ELR (cell line): ENCODE measurements at regions not wholly inside any gene's neighbourhood (a gene's known extent, or its start where the extent isn't known, plus 50 kb on each side); places are given as distances from the start of the nearest gene placed in this dataset.
A peak's percentile ranks its signal among the peaks of the same experiment; 100 is the strongest.

Experiments used
- DNase-seq: peaks from one replicate; pipeline ENCODE4 v3.0.0-alpha.2; 2015; ENCODE audit warnings: low read depth

DNA sequence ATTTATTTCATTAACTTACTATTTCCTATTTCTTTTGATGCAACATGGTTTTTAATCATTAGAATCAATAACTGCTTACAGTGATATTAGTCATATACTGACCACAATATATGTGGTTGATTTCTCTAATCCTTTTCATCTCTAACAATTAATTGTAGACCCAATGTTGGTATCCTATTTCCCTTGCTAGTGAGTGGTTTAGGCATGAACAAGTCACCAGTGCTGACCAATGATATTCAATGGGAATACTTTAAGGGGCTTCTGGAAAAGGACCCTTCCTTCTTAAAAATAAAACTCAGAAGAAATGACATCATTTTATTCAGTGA, 672.4 kb upstream of the GRAMD2B start:
- peak; percentile 3 for DNase-seq

DNA sequence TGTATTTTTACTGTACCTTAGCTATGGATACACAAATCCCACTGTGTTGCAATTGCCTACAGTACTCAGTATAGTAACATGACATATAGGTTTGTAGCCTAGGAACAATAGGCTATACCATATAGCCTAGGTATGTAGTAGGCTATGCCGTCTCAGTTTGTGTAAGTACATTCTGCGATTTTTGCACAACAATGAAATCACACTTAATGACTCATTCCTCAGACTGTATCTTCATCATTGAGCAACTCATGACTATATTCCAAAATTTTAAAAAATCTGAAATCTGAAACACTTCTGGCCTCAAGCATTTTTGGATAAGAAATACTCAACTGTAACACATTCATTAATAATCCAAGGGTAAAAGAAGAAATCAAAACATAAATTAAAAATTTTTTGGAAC, 666.8 kb upstream of the GRAMD2B start:
- DNase-seq: no peak

DNA sequence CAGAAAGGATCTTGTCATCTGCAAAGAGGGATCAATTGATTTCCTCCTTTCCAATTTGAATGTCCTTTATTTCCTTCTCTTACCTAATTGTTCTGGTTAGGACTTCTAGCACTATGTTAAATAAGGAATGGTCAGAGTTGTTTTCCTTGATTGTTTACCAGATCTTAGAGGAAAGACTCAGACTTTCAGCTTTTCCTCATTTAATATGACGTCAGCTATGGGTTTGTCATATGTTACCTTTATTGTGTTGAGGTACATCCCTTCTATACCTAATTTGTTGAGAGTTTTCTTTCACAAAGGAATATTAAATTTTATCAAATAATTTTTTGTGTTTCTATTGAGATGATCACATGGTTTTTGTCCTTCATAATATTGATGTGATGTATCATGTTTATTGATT, 656.5 kb upstream of the GRAMD2B start:
- DNase-seq: no peak

DNA sequence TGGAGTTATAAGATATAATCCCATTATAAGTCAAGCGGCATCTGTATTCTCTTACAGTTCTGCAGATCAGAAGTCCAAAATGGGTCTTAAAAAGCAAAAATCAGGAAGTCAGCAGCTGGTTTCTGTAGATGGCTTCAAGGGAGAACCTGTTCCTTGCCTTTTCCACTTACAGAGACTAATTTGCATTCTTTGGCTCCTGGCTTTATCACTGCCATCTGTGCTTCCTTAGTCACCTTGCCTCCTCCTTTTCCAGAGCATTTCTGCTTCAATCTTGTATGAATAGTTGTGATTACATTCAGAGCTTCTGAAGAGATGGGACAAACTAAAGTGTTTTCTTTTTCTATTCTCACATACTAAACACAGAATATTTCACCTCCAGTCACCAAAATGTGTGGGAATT, 647.3 kb upstream of the GRAMD2B start:
- DNase-seq: no peak

DNA sequence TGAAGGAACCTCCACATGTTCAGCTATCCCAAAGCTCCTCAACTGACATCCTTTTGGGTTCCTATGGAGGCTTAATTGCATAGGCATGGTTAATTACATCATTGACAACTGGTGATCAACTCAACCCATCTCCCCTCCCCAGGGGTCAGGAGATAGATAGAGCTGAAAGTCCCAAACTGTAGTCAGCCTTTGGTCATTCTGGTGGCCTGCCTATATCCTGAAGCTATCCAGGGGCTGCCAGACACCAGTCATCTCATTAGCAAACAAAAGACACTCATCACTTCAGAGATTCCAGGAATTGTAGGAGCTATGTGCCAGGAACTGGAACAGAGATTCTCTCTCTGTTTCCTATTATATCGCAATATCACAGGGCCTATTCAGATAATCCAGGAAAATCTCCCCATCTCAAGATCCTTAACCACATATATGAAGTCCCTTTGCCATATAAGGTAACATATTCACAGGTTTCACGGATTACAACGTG, 646.5 kb upstream of the GRAMD2B start:
- no peak for DNase-seq

DNA sequence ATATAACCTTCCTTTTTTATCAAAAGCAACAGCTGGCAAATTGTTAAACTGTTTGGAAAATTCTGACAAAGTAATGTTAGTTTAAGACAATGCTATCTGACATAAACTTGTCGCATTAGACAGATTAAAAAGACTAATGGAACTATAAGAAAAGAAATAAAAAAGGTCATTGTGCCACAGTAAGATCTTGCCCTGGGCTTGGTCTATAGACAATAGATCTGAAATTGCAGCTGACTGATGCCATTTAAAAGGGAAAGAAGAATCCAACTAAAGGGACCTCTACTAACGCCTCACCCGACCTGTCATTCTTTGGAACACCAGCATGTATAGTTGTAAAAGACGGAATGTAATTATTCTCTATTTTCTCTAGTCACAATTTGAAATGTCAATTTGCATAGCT, 644.4 kb upstream of the GRAMD2B start:
- no peak for DNase-seq

DNA sequence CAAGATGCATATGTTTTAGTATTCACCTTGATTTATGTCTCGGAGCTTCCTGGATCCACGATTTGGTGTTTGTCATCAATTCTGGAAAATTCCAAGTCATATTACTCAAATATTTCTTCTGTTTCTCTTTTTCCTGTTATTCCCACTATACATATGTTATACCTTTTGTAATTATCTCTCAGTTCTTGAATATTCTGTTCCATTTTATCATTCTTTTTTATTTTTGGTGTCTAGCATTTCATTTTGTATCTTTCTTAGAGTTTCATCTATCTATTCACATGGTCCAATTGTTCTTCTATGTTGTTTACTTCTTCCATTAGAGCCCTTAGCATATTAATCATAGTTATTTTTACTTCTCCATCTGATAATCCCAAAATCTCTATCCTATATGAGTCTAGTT, 637.8 kb upstream of the GRAMD2B start:
- DNase-seq: no peak

DNA sequence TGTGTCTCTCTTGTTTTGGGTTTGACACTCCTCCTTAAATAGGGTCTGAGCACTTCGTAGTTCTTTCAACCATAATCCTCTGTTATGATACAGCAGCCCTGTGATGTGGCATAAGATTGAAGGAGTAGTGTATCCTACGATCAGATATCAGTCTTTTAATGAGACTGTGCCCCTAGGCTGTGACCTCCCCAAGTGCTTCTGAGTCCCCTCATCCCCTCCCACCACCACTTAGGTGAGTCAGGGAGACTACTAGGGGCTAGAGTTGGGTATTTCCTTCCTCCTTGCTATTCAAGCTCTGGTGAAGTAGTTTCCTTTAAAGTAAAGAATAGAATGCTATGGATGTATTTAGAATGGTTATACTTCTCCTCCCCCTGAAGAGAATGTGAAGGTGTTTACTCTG, 637.2 kb upstream of the GRAMD2B start:
- DNase-seq: no peak

DNA sequence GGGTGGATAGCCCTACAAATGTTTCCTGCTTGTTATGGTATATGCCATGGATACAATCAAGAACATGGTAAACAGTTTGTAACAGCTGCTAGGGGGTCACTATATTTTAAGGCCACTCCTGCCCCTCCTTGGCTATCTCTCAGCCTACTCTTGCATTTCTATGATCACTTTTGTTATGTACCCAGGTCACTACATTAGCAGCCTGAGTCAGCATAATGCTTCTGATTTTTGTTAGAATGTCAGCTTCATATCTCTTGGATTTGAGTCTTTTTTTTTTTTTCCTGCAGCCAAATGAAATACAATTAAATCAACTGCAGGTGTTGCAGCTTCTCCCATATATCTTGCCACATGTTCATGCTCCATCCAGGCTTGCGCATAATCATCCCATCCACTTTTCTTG, 629.7 kb upstream of the GRAMD2B start:
- no peak for DNase-seq

DNA sequence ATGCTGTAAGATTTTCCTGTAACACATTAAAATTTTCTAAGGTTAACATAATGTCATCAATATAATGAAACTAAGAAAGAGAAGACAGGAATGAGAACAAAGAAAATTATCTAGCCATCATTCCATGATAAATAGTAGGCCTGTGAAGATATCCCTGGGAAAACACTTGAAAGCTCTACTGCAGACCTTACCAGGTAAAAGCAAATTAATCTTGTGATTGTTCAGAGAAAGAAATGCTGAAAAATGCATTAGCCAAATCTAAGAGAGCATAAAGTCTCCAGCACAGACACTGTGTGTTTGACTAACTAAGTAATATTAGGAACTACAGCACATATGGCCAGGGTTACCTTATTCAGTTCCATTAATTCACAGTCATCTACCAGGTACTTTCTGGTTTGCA, 628.3 kb upstream of the GRAMD2B start:
- DNase-seq: no peak

DNA sequence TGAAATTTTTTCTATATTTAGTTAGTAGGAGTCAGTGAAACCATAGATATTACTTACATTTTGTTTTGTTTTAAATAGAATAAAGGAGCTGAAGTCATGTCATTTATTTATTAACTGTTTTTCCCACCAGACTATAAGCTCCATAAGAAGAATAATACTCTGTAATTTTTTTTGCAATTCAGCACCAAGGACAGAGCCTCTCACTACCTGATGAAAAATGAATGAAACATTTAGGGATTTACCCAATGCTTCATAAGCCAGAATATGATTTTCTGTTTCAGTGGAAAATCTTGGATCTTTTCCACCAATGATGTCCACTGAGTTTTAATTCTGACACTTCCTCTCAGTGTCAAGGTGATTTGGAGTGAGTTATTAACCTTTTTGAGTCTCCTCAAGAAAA, 624.9 kb upstream of the GRAMD2B start:
- DNase-seq: peak; percentile 19

DNA sequence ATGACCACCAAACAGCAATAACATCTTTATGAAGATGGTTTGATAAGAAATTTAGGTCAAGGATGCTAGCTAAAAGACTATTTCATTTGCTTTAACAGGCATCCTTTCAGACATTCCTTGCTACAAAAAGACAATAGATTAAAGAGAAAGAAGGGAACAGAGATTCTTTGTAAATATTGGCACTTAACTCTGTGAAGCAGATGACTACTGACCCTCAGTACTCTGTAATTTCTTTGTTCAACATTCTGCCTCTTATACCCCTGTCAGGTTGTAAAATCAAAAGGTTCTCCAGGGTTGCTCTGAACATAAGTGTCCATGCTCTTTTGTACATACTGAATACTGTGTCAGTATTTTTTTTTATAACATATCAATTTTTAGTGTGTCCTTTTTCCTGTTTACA, 610.6 kb upstream of the GRAMD2B start:
- no peak for DNase-seq

DNA sequence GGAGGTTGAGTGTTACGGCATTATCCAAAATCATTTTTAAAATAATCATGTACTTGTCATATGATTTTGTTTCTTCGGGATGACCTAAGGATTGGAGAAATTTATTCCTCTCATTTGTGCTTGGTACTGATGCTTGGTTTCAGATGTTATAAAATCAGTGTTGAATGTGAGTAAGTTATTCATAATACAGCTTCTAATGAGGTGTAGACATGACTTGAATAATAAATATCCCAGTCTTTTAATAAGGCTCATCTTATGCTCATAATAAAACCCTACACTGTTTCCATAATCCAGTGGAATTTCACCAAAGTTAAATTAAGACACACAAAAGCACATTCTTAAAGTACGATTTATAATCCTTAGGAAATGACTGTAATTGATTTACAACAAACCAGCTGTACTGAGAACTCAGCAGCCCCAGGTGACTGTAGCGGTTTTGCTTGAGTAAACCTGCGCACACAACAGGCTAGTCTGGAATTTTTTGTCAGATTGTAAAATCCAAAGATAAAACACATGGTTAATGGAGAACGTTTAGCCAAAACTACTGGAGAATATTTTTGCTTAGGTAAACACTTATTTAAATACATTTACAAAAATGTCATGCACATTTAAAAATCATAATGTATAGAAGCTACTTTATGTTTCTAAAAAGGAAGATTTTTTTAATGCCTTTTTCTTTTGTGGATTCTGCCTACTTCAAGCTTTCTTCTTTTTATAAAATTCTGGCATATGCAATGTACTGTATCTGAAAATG, 609.8 kb upstream of the GRAMD2B start:
- DNase-seq: no peak

DNA sequence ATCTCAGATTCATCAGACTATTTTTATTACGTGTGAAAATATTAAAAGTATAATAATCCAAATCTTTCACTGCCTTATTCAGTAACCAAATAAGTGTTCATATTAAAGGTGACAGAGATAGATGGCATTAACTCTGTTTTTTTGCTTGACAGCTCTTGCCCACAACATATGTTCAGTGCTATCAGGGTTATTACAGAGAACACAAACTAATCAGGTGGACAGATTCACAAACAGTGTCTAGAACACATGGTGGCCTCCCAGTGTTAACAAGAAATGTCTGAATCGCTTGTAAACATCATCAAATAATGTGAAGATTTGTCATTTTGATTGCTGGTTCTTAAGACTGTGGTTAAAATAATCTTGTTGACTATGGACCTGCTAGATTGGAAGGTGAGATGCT, 609.1 kb upstream of the GRAMD2B start:
- no peak for DNase-seq

DNA sequence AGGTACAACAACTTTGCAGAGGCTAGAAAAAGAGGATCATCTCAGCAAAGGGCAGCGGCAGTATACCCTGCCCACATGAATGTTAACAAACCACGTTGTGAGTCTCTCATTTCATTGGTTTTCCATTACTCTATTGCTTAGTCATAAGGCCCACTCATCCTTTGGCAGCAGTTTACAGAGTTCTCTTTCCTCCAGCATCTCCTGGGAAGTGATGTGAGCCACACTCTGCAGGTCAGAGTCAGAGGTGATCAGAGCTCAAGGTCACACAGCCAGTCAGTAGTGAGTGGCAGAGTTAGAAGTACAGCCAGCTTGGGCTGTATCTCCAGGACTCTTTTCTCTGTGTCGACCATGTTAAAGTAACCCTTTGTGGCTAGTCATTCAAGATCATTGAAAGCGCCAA, 599.6 kb upstream of the GRAMD2B start:
- DNase-seq: peak; percentile 1

DNA sequence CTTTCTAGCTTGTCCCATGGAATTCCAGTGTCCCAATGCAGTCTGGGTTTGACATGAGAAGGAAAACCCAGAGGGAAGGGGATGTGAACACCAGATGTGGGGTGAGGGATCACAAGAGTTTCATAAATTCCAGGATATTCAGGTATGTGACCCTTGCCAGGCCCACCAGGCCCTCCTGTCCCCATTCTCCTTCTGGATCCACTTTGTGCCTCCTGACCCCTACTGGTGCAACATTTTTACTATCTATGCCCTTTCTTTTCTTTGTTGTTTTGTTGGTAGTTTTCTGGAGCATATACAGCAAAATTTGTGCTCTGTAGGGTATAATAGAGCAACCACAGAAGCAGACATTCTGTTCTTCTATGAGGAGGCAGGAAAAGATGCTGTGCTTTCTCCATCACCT, 597.0 kb upstream of the GRAMD2B start:
- no peak for DNase-seq

DNA sequence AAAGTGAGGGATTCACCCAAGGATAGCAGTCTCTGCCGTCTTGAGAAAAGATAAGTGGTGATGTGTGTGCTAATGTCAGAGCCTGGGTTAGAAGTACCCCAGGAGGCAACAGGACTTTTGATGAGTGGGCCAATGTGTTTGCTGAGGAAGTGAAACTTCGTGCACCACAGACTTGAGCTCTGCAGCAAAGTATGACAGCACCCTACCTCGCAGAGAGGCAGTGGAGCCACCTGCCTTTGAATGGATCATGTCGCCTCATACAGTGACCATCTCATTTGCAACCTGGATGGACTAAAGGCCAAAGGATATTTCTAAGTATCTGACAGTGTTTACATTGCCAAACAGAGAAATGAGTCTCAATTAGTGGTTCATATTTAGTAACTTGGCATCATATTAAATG, 593.9 kb upstream of the GRAMD2B start:
- DNase-seq: no peak

DNA sequence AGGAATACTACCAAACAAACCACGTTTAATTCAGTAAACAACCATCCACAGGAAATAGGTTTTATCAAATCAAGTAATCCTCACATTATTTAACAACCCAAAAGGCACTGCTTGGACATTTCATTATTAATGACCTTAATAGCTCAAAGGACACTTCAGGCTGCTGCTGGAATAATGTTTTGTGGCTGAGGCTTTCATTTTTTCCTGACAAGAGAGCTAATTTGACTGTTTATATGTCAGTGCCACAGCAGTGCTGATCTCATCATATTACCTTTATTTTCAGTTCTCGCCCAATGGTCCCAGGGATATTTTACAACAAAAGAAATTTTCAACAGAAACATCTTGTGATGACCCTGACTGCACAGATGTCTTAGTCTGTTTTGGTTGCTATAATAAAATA, 589.8 kb upstream of the GRAMD2B start:
- DNase-seq: no peak

DNA sequence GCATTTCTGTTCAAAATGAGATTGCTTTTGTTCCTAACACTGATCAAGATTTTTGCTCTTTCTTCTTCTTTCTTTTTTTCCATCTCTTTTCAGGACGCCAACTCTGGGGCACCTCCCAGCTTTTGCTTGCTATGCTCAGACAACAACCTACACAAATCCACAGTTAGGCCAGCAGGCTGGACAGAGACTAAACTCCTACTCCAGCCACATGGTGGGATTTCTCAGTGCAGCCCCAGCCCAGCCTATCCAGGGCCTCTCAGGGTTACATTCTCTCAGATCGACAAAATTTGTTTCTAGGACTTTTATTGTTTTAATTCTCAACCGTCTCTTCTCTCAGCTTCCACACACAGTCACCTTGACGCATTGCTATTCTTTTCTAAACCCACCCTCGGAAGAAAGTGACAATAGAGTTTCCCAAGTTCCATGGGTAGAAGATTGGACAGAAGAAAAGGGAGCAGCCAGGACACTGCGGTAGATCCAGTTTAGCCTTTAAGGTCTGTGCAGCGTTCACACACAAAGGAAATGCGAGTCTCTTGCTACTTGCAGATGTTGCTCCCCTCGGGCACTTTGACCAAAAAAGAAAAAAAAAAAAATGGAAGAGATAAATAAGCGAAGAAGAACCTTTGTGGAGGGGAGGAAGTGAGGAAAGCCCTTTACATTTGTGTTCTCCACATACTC, 588.6 kb upstream of the GRAMD2B start:
- DNase-seq: no peak

DNA sequence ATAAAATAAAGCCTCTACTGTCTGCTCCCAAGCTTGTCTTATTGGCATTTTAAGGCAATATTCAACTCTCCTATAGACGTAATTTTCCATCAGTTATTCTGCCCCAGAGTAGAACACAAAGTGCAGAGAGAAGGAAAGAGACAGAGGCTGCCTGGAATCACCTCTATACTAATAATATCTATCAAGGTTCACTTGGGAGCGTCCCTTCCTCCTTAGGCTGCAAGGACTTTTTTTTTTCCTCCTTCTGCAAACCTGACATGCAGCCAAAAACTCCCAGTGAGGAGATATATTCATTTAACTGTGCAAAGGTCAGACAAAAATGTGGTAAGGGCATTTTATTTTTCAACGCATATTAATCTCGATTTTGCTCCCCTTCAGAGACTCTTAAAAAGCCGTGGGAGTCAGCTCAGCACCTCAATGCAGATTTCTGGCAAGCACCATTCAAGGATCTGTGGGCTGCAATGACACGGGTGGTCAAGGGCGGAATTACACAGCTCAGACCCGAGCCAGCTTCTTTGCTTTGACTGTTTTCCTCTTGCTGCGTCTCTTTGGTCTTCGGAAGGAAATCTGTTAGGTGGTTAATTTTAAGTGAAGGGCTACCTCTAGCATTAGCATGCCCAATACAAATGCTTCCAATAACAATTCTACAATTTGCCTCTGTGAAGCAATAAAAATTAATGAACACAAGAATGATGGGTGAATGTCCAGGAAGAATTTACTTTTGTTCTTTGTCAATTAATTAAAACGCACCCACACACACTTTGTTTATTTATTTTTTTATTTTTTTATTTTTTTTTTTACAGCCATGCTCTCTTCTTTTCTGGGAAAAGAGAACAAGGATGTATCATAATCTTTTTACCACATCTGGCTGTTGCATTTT, 587.7 kb upstream of the GRAMD2B start:
- DNase-seq: peak; percentile 8

DNA sequence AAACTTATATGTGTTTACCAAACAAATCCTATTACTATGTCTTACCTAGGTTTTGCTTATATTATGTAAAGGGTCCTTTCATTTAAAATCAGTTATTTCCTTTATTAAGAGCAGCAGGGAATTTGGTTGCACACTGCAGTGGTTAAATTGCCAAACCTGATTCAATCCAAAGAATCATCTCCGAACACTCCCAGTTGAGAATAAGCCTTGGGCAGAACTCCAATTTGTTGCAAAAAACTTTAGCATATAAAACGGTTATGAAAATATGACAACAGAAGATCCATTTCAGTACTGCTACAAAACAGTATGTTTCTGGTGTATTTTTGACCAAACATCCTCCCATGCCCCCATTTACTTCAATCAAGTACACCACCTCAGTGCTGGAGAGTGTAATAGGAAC, 587.0 kb upstream of the GRAMD2B start:
- DNase-seq: no peak

DNA sequence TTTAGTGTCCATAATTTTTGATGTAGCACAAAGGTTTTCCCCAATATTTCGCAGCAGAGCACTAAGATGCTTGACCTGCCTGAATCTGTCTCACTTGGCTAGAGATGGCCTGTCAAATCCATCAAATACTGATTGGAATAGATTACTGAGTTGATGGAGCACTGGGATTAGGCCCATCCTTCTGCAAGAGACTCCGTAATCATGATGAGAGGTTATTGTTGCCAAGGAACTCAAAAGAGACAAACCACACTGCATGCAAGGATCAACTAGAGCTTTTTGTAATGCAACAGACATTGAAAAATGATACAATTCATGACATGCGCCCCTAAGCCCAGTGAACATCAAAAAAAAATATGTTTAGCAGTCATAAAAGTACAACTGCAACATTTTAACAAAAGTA, 585.3 kb upstream of the GRAMD2B start:
- no peak for DNase-seq

DNA sequence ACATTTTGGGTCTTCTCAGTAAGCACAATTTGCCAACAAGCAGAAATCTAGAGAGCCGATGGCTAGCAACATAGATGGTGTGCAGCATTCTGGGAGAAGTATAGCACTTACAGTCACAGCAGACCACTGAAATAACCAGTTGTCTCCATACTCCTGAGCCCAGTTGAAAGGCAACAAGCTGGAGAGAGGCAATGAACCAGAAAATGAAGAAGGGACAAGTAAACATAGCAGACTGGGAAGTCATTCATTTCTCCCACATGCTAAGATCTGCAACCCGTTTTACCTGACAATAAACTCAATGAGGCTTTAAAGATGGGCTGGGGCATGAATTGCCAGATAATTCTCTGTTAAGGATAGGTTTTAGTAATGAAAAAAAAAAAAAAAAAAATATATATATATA, 575.6 kb upstream of the GRAMD2B start:
- DNase-seq: no peak
